K562 (cell line): ENCODE measurements at regions not wholly inside any gene's neighbourhood (a gene's known extent, or its start where the extent isn't known, plus 50 kb on each side); places are given as distances from the start of the nearest gene placed in this dataset.

ENCODE experiments used
- ATAC-seq: fragments of 200-7000 bp; cut with Tn5 transposase; 3 replicates; pipeline ENCODE4 v1.9.1; 2020; ENCODE audit warnings: moderate library complexity
- BruUV-seq: library from RNA; stranded (reverse); fragments of 400-500 nt; replicated peaks from 2 replicates; lab custom pipeline; 2021; lab: Mats Ljungman, UMichigan
- CTCF ChIA-PET: fragments of 300-600 bp; formaldehyde crosslinking; extraction: SDS; loops from one replicate; lab custom pipeline; 2021; ENCODE audit warnings: low intra/inter-chr PET ratio; lab: Yijun Ruan, JAX
- POLR2A ChIA-PET: fragments of 300-600, 350-650 bp; sonication (Branson Sonifier 250); formaldehyde crosslinking; extraction: SDS; loops from one replicate; lab custom pipeline; 2021; ENCODE audit warnings: antibody characterized with exemption, inconsistent platforms; lab: Yijun Ruan, JAX
- DNase-seq, 4 experiments: peaks; one replicate each; pipeline versions ENCODE4 v3.0.0 to v3.0.0-alpha.2; 2011 to 2018; ENCODE audit warnings: low spot score in 3 of 4, mixed read lengths in 3 of 4; ENCODE audit errors: extremely low read depth in 1 of 4
- FAIRE-seq: peaks from 2 replicates; lab custom pipeline; 2011; peaks lifted over from hg19 to GRCh38; lab: Jason Lieb, UNC
- H2AFZ ChIP-seq: 2 replicates; pipeline ENCODE4 v1.6.0; 2011; ENCODE audit warnings: low read depth, low read length, control low read depth, inconsistent platforms
- H3K27ac ChIP-seq: fragments of 200-600 bp; 3 replicates; pipeline ENCODE4 v1.8.0; 2011; ENCODE audit warnings: low read depth, mild to moderate bottlenecking, control low read depth, inconsistent platforms, low read length, moderate library complexity, mixed read lengths; ENCODE audit errors: extremely low read depth
- H3K27me3 ChIP-seq, 2 experiments: fragments of 300-600 bp in 1 of 2; 2 replicates in 1 of 2; 3 replicates in 1 of 2; pipeline versions ENCODE4 v1.6.0 to v1.8.0; 2011; ENCODE audit warnings: inconsistent platforms in 2 of 2, low read length in 2 of 2, mild to moderate bottlenecking in 1 of 2, mixed read lengths in 1 of 2, moderate library complexity in 1 of 2; ENCODE audit not compliant: control insufficient read depth in 2 of 2, insufficient read depth in 2 of 2
- H3K36me3 ChIP-seq: fragments of 300-600 bp; 3 replicates; pipeline ENCODE4 v1.8.0; 2011; ENCODE audit warnings: mild to moderate bottlenecking, low read length, inconsistent platforms; ENCODE audit not compliant: control insufficient read depth, insufficient read depth
- H3K4me1 ChIP-seq, 2 experiments: fragments of 200-600 bp in 1 of 2; replicated peaks in 1 of 2; 2 replicates in 1 of 2; 3 replicates in 1 of 2; pipeline versions ENCODE4 v1.5.1 to v1.8.0; 2011; ENCODE audit warnings: inconsistent platforms in 2 of 2, low read length in 2 of 2, mild to moderate bottlenecking in 1 of 2, mixed read lengths in 1 of 2, moderate library complexity in 1 of 2; ENCODE audit not compliant: control insufficient read depth in 2 of 2, insufficient read depth in 2 of 2
- H3K4me2 ChIP-seq: 2 replicates; pipeline ENCODE4 v1.6.1; 2011; ENCODE audit warnings: low read length, control low read depth, inconsistent platforms, mixed read lengths; ENCODE audit not compliant: insufficient read depth
- H3K4me3 ChIP-seq: fragments of 200-600 bp; sonication (generic), shearing (Covaris generic); 2 replicates; pipeline ENCODE4 v1.5.1; 2016; ENCODE audit warnings: control low read depth, inconsistent platforms
- H3K79me2 ChIP-seq: fragments of 200-600 bp; 3 replicates; pipeline ENCODE4 v1.8.0; 2011; ENCODE audit warnings: low read length, inconsistent platforms; ENCODE audit not compliant: control insufficient read depth, insufficient read depth
- H3K9ac ChIP-seq, 2 experiments: 2 replicates each; pipeline versions ENCODE4 v1.6.0 to v1.6.1; 2011; ENCODE audit warnings: low read depth in 2 of 2, low read length in 2 of 2, control low read depth in 1 of 2, inconsistent platforms in 1 of 2, mild to moderate bottlenecking in 1 of 2, mixed read lengths in 1 of 2; ENCODE audit not compliant: insufficient read depth in 1 of 2
- H3K9me1 ChIP-seq: one replicate; pipeline ENCODE4 v1.6.0; 2011; ENCODE audit warnings: inconsistent platforms, mild to moderate bottlenecking, low read length, moderate library complexity; ENCODE audit not compliant: control insufficient read depth, insufficient read depth
- H3K9me3 ChIP-seq: replicated peaks from 2 replicates; pipeline ENCODE4 v1.5.1; 2011; ENCODE audit warnings: low read depth, low read length, inconsistent platforms; ENCODE audit not compliant: control insufficient read depth, insufficient read depth
- H4K20me1 ChIP-seq: replicated peaks from 2 replicates; pipeline ENCODE4 v1.6.1; 2011; ENCODE audit warnings: low read length, inconsistent platforms, mixed read lengths; ENCODE audit not compliant: control insufficient read depth, insufficient read depth
- CLOCK ChIP-seq: fragments of 250-450 bp; sonication (Bioruptor Pico); IDR thresholded peaks from 2 replicates; pipeline ENCODE4 v1.4.0; 2020; ENCODE audit warnings: mild to moderate bottlenecking, moderate library complexity, borderline replicate concordance
- HES1 ChIP-seq: fragments of 450-650 bp; IDR thresholded peaks from 2 replicates; pipeline ENCODE4 v1.6.1; 2016; ENCODE audit warnings: low read depth, mild to moderate bottlenecking, moderate library complexity
- HMGXB4 ChIP-seq: sonication (generic); formaldehyde crosslinking; IDR thresholded peaks from 2 replicates; pipeline ENCODE4 v1.8.1; 2023; ENCODE audit warnings: mild to moderate bottlenecking, missing genetic modification reagents
- HNRNPH1 ChIP-seq: fragments of 200-400 bp; formaldehyde crosslinking; optimal IDR thresholded peaks from 2 replicates; pipeline ENCODE3; 2017; ENCODE audit warnings: low read depth, mild to moderate bottlenecking, low read length, moderate library complexity
- NFIX ChIP-seq: fragments of 250-450 bp; sonication (Bioruptor Pico); IDR thresholded peaks from 2 replicates; pipeline ENCODE4 v1.4.0; 2020; ENCODE audit warnings: low read depth, mild to moderate bottlenecking, moderate library complexity
- NR2C2 ChIP-seq, 2 experiments: fragments of 200-800 bp in 1 of 2; sonication (Bioruptor generic) in 1 of 2; sonication (generic) in 1 of 2; formaldehyde crosslinking in 1 of 2; IDR thresholded peaks; 2 replicates each; pipeline versions ENCODE4 v1.6.1 to v1.8.0; 2016 to 2022; ENCODE audit warnings: mild to moderate bottlenecking in 1 of 2, missing compliant biosample characterization in 1 of 2, missing genetic modification characterization in 1 of 2, missing genetic modification reagents in 1 of 2
- TEAD2 ChIP-seq: fragments of 450-650 bp; IDR thresholded peaks from 2 replicates; pipeline ENCODE4 v1.6.1; 2016; ENCODE audit warnings: missing genetic modification characterization, control low read depth, missing compliant biosample characterization
- ZNF384 ChIP-seq: IDR thresholded peaks from 2 replicates; pipeline ENCODE4 v1.6.1; 2012; ENCODE audit warnings: low read depth, low read length, improper control_type of control experiment
- ZNF583 ChIP-seq: fragments of 250-450 bp; sonication (Bioruptor Pico); IDR thresholded peaks from 2 replicates; pipeline ENCODE4 v1.4.0; 2020
- ZNF586 ChIP-seq: fragments of 450-650 bp; formaldehyde crosslinking; conservative IDR thresholded peaks from 2 replicates; pipeline ENCODE4 v1.4.0; 2020; ENCODE audit warnings: mild to moderate bottlenecking, moderate library complexity
- WGBS: fragments of 100-300 bp; shearing (Covaris generic); methylation state at CpG from one replicate; pipeline ENCODE4 v1.1.6; 2016; ENCODE audit warnings: low coverage, mixed read lengths; ENCODE audit not compliant: insufficient coverage; ENCODE audit errors: missing lambda C conversion rate; 5-methylcytosine and 5-hydroxymethylcytosine counted together
- in situ Hi-C: fragments of 300-500 bp; cut with MboI; formaldehyde crosslinking; loops from 4 replicates; pipeline ENCODE4 v1.15.0; 2018; ENCODE audit warnings: inconsistent platforms, mixed read lengths
- intact Hi-C: fragments of 100-400 bp; cut with micrococcal nuclease; formaldehyde crosslinking; loops from 2 replicates; pipeline ENCODE4 v1.14.2; 2022

- Histone ChIP-seq H4K20me1 (no peaks in the 10 kb centered on the region), H3K9me1 (no peaks in the 10 kb centered on the region), H3K79me2 (no peaks in the 10 kb centered on the region), H2AFZ (no peak overlapping the region), H3K27ac (no peak overlapping the region), H3K4me2 (no peak overlapping the region), H3K9ac (no peak overlapping the region), H3K36me3 (no peaks in the 10 kb centered on the region), H3K27me3 (no peaks in the 10 kb centered on the region), H3K4me1 (no peaks in the 10 kb centered on the region), H3K9me3 (no peaks in the 10 kb centered on the region), H3K4me3 (no peak overlapping the region)
- in situ Hi-C loops (no loop called here), intact Hi-C loops (no loop called here)
- no peak for FAIRE-seq
- ChIA-PET CTCF (no interaction called here), POLR2A (no interaction called here)
- WGBS: no CpG with 5 or more reads among the region's 1 CpG
- ATAC-seq: no peak
- no TSS peak for BruUV-seq
- DNase-seq: no peak
- TF ChIP-seq ZNF384: no peak
- no peak for TF ChIP-seq ZNF586 (CRISPR knock-in tag)
- no peak for TF ChIP-seq CLOCK
- no peak for TF ChIP-seq HES1
- TF ChIP-seq ZNF583: no peak
- TF ChIP-seq HMGXB4 (CRISPR knock-in tag): no peak
- TF ChIP-seq NFIX (CRISPR knock-in tag): no peak
- no peak for TF ChIP-seq TEAD2
- no peak for TF ChIP-seq HNRNPH1
- TF ChIP-seq NR2C2 (CRISPR knock-in tag; IDR thresholded peaks at IDR 0.05): no peak
- no peak for TF ChIP-seq NR2C2 (tag; IDR thresholded peaks at IDR 0.05)
These were observed 1050.7 kb downstream of the SORCS3 start for GRCh38 chr10:105691811-105692210.
